Mesenchymal stem cell (in vitro differentiated cells and primary cell): ENCODE measurements at regions not wholly inside any gene's neighbourhood (a gene's known extent, or its start where the extent isn't known, plus 50 kb on each side); places are given as distances from the start of the nearest gene placed in this dataset.

Experiments used
- DNase-seq: peaks from one replicate; pipeline ENCODE4 v3.0.0-alpha.2; 2013
- H2AFZ ChIP-seq: one replicate; pipeline ENCODE4 v1.6.1; 2013; ENCODE audit warnings: low read depth, mild to moderate bottlenecking, control low read depth, inconsistent platforms, low read length, moderate library complexity
- H2AK5ac ChIP-seq: 2 replicates; pipeline ENCODE4 v1.6.1; 2013; ENCODE audit warnings: low read length, moderate library complexity, mild to moderate bottlenecking, inconsistent platforms; ENCODE audit not compliant: severe bottlenecking
- H2BK120ac ChIP-seq: one replicate; pipeline ENCODE4 v1.6.1; 2013; ENCODE audit warnings: low read depth, mild to moderate bottlenecking, inconsistent platforms, low read length, moderate library complexity
- H2BK12ac ChIP-seq, 2 experiments: one replicate each; pipeline ENCODE4 v1.6.1; 2013; ENCODE audit warnings: inconsistent platforms in 2 of 2, low read length in 2 of 2, mild to moderate bottlenecking in 2 of 2, moderate library complexity in 2 of 2, control low read depth in 1 of 2
- H2BK15ac ChIP-seq: one replicate; pipeline ENCODE4 v1.6.1; 2013; ENCODE audit warnings: mild to moderate bottlenecking, low read depth, inconsistent platforms; ENCODE audit not compliant: poor library complexity, severe bottlenecking
- H2BK5ac ChIP-seq: 2 replicates; pipeline ENCODE4 v1.6.1; 2013; ENCODE audit warnings: low read depth, mild to moderate bottlenecking, low read length, control low read depth, inconsistent platforms; ENCODE audit not compliant: poor library complexity, severe bottlenecking
- H3K14ac ChIP-seq, 2 experiments: one replicate each; pipeline ENCODE4 v1.6.1; 2013; ENCODE audit warnings: inconsistent platforms in 2 of 2, low read length in 2 of 2, control low read depth in 1 of 2, mild to moderate bottlenecking in 1 of 2, moderate library complexity in 1 of 2
- H3K18ac ChIP-seq, 2 experiments: one replicate each; pipeline ENCODE4 v1.6.1; 2013; ENCODE audit warnings: inconsistent platforms in 2 of 2, low read length in 2 of 2, control low read depth in 1 of 2, low read depth in 1 of 2, mild to moderate bottlenecking in 1 of 2
- H3K23ac ChIP-seq, 2 experiments: one replicate each; pipeline ENCODE4 v1.6.1; 2013; ENCODE audit warnings: inconsistent platforms in 2 of 2, low read length in 2 of 2, mild to moderate bottlenecking in 2 of 2, moderate library complexity in 2 of 2, control low read depth in 1 of 2
- H3K27ac ChIP-seq: 2 replicates; pipeline ENCODE4 v1.5.1; 2013; ENCODE audit warnings: mild to moderate bottlenecking, moderate library complexity, low read length, control low read depth, inconsistent platforms; ENCODE audit not compliant: poor library complexity, severe bottlenecking
- H3K27me3 ChIP-seq, 2 experiments: 2 replicates each; pipeline versions ENCODE4 v1.6.1 to v1.7.0; 2013; ENCODE audit warnings: low read length in 2 of 2, mild to moderate bottlenecking in 2 of 2, moderate library complexity in 2 of 2, control low read depth in 1 of 2, inconsistent platforms in 1 of 2; ENCODE audit not compliant: control insufficient read depth in 1 of 2, insufficient read depth in 1 of 2
- H3K36me3 ChIP-seq, 2 experiments: 2 replicates each; pipeline versions ENCODE4 v1.6.1 to v1.7.0; 2013; ENCODE audit warnings: low read length in 2 of 2, control low read depth in 1 of 2, inconsistent platforms in 1 of 2, low read depth in 1 of 2, mild to moderate bottlenecking in 1 of 2; ENCODE audit not compliant: insufficient read depth in 2 of 2, control insufficient read depth in 1 of 2
- H3K4ac ChIP-seq, 2 experiments: one replicate each; pipeline ENCODE4 v1.6.1; 2013; ENCODE audit warnings: inconsistent platforms in 2 of 2, low read length in 2 of 2, mild to moderate bottlenecking in 2 of 2, moderate library complexity in 2 of 2, control low read depth in 1 of 2, low read depth in 1 of 2
- H3K4me1 ChIP-seq: 2 replicates; pipeline ENCODE4 v1.6.1; 2013; ENCODE audit warnings: low read depth, low read length, control low read depth; ENCODE audit not compliant: control insufficient read depth, insufficient read depth
- H3K4me2 ChIP-seq: 2 replicates; pipeline ENCODE4 v1.6.1; 2013; ENCODE audit warnings: low read length, mild to moderate bottlenecking, inconsistent platforms; ENCODE audit not compliant: poor library complexity, severe bottlenecking
- H3K4me3 ChIP-seq, 2 experiments: 2 replicates each; pipeline versions ENCODE4 v1.5.1 to v1.7.0; 2013; ENCODE audit warnings: low read length in 2 of 2, mild to moderate bottlenecking in 2 of 2, control low read depth in 1 of 2, low read depth in 1 of 2; ENCODE audit not compliant: insufficient read depth in 1 of 2
- H3K79me1 ChIP-seq: replicated peaks from 2 replicates; pipeline ENCODE4 v1.6.1; 2013; ENCODE audit warnings: mild to moderate bottlenecking, control low read depth, low read length, inconsistent platforms; ENCODE audit not compliant: poor library complexity, severe bottlenecking
- H3K9ac ChIP-seq: 2 replicates; pipeline ENCODE4 v1.7.0; 2013; ENCODE audit warnings: mild to moderate bottlenecking, low read length, moderate library complexity
- H3K9me3 ChIP-seq: 2 replicates; pipeline ENCODE4 v1.7.0; 2013; ENCODE audit warnings: mild to moderate bottlenecking, low read length; ENCODE audit not compliant: control insufficient read depth
- H4K8ac ChIP-seq: one replicate; pipeline ENCODE4 v1.6.1; 2013; ENCODE audit warnings: inconsistent platforms, mild to moderate bottlenecking, low read length, moderate library complexity
- H4K91ac ChIP-seq: one replicate; pipeline ENCODE4 v1.6.1; 2013; ENCODE audit warnings: mild to moderate bottlenecking, low read length, inconsistent platforms
- WGBS: methylation state at CpG from one replicate; pipeline ENCODE4 v1.1.7; 2013; ENCODE audit warnings: mixed read lengths; 5-methylcytosine and 5-hydroxymethylcytosine counted together

DNA sequence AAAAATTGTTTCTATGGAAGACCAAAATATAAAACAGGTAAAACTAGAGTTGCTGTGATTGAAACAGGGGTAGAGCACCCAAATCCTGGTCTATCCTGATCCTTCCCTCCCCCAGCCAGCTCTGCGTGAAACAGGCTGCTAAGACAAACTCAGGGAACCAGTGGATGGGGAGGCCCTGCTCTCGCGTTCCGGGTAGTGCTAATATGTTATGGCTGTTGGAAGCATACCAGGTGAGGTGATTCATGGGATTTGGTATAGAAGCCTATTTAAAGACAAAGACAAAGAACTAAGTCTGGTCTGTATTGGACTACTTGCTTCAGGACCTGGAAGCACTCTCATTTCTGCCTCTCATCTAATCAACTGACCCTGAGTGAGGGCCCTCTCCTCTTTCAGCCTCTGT is 63.0 kb upstream of the CCBE1 start:
- no peak overlapping the region for H2AK5ac ChIP-seq
- H3K4me1 ChIP-seq = no peaks in the 10 kb centered on the region
- H3K9ac ChIP-seq = no peak overlapping the region
- no peak overlapping the region for H3K23ac ChIP-seq
- no peaks in the 10 kb centered on the region for H3K36me3 ChIP-seq
- no peak overlapping the region for H2AFZ ChIP-seq
- no peak overlapping the region for H2BK12ac ChIP-seq
- H4K91ac ChIP-seq = no peak overlapping the region
- H3K14ac ChIP-seq = no peak overlapping the region
- no peak overlapping the region for H3K4me2 ChIP-seq
- no peak for DNase-seq
- no peaks in the 10 kb centered on the region for H3K79me1 ChIP-seq
- no peaks in the 10 kb centered on the region for H3K27me3 ChIP-seq
- no peak overlapping the region for H2BK120ac ChIP-seq
- no peak overlapping the region for H2BK15ac ChIP-seq
- H2BK5ac ChIP-seq = no peak overlapping the region
- no peaks in the 10 kb centered on the region for H3K9me3 ChIP-seq
- no peak overlapping the region for H3K4ac ChIP-seq
- WGBS = 100% methylated on average over 4 of the region's 4 CpGs
- H4K8ac ChIP-seq = no peak overlapping the region
- H3K27ac ChIP-seq = no peak overlapping the region
- H3K4me3 ChIP-seq = no peak overlapping the region
- no peak overlapping the region for H3K18ac ChIP-seq

GRCh38 chr18:59758837-59759236 is 61.6 kb upstream of the CCBE1 start:
- H3K14ac ChIP-seq = no peak overlapping the region
- WGBS = 97% methylated on average over 3 of the region's 3 CpGs
- no peak overlapping the region for H2BK120ac ChIP-seq
- H3K4me3 ChIP-seq = no peak overlapping the region
- H3K9me3 ChIP-seq = no peaks in the 10 kb centered on the region
- H3K4ac ChIP-seq = no peak overlapping the region
- H2BK5ac ChIP-seq = no peak overlapping the region
- no peak overlapping the region for H2AFZ ChIP-seq
- no peak overlapping the region for H3K18ac ChIP-seq
- H2BK12ac ChIP-seq = no peak overlapping the region
- no peaks in the 10 kb centered on the region for H3K79me1 ChIP-seq
- no peaks in the 10 kb centered on the region for H3K36me3 ChIP-seq
- H3K27ac ChIP-seq = no peak overlapping the region
- H4K8ac ChIP-seq = no peak overlapping the region
- no peak overlapping the region for H2BK15ac ChIP-seq
- H4K91ac ChIP-seq = no peak overlapping the region
- H3K23ac ChIP-seq = no peak overlapping the region
- H3K4me1 ChIP-seq = no peaks in the 10 kb centered on the region
- no peak overlapping the region for H3K9ac ChIP-seq
- no peak for DNase-seq
- H3K27me3 ChIP-seq = no peaks in the 10 kb centered on the region
- no peak overlapping the region for H3K4me2 ChIP-seq
- H2AK5ac ChIP-seq = no peak overlapping the region

- Histone ChIP-seq H2AK5ac (no peak overlapping the region), H4K8ac (no peak overlapping the region), H2BK5ac (no peak overlapping the region), H3K4ac (no peak overlapping the region), H3K79me1 (no peaks in the 10 kb centered on the region), H3K4me3 (no peak overlapping the region), H3K36me3 (no peaks in the 10 kb centered on the region), H3K9ac (no peak overlapping the region), H3K27me3 (no peaks in the 10 kb centered on the region), H4K91ac (no peak overlapping the region), H3K4me1 (no peaks in the 10 kb centered on the region), H3K18ac (no peak overlapping the region), H2BK12ac (no peak overlapping the region), H3K27ac (no peak overlapping the region), H2BK15ac (no peak overlapping the region), H2AFZ (no peak overlapping the region), H3K4me2 (no peak overlapping the region), H3K14ac (no peak overlapping the region), H3K23ac (no peak overlapping the region), H3K9me3 (no peaks in the 10 kb centered on the region), H2BK120ac (no peak overlapping the region)
- no peak for DNase-seq
- no CpG with 5 or more reads among the region's 2 CpGs for WGBS
Measured at GRCh38 chr18:59758106-59758505, 60.9 kb upstream of the CCBE1 start.

- Histone ChIP-seq H3K14ac (no peak overlapping the region), H3K79me1 (no peaks in the 10 kb centered on the region), H3K4me3 (no peak overlapping the region), H3K4ac (no peak overlapping the region), H3K23ac (no peak overlapping the region), H2AFZ (no peak overlapping the region), H4K8ac (no peak overlapping the region), H2BK12ac (no peak overlapping the region), H3K4me2 (no peak overlapping the region), H3K4me1 (no peaks in the 10 kb centered on the region), H3K9ac (no peak overlapping the region), H2AK5ac (no peak overlapping the region), H4K91ac (no peak overlapping the region), H3K36me3 (no peaks in the 10 kb centered on the region), H2BK120ac (no peak overlapping the region), H2BK15ac (no peak overlapping the region), H3K27ac (no peak overlapping the region), H2BK5ac (no peak overlapping the region), H3K27me3 (no peaks in the 10 kb centered on the region), H3K9me3 (no peaks in the 10 kb centered on the region), H3K18ac (no peak overlapping the region)
- 93% methylated on average over 1 of the region's 1 CpG for WGBS
- no peak for DNase-seq
Measured at GRCh38 chr18:59752666-59753065, 55.4 kb upstream of the CCBE1 start.
